GM19240 (cell line): ENCODE measurements at regions not wholly inside any gene's neighbourhood (a gene's known extent, or its start where the extent isn't known, plus 50 kb on each side); places are given as distances from the start of the nearest gene placed in this dataset.

ENCODE experiments used
- DNase-seq: peaks from one replicate; pipeline ENCODE4 v3.0.0; 2011; ENCODE audit warnings: low spot score; ENCODE audit not compliant: insufficient read length

- DNase-seq = no peak
Observed at GRCh38 chr11:122178795-122179194, 62.8 kb upstream of the BLID start.

- no peak for DNase-seq
Observed at GRCh38 chr11:122177238-122177637, 61.2 kb upstream of the BLID start.

GRCh38 chr11:122176651-122177050, 60.6 kb upstream of the BLID start:
- no peak for DNase-seq

- no peak for DNase-seq
Observed at GRCh38 chr11:122175306-122175705, 59.3 kb upstream of the BLID start.

- DNase-seq = no peak
Observed at GRCh38 chr11:122173587-122173986, 57.6 kb upstream of the BLID start.

- no peak for DNase-seq
Observed at GRCh38 chr11:122173074-122173450, 57.0 kb upstream of the BLID start.

GRCh38 chr11:122172352-122173073, 56.5 kb upstream of the BLID start:
- DNase-seq = no peak

- DNase-seq = no peak
Observed at GRCh38 chr11:122170815-122171475, 54.9 kb upstream of the BLID start.

- DNase-seq = no peak
Observed at GRCh38 chr11:122168218-122168617, 52.2 kb upstream of the BLID start.

- DNase-seq = no peak
Observed at GRCh38 chr11:122167100-122167499, 51.1 kb upstream of the BLID start.

- DNase-seq = no peak
Observed at GRCh38 chr11:122165607-122166371, 49.8 kb upstream of the BLID start.
